HG03097 (cell line): ENCODE measurements at regions not wholly inside any gene's neighbourhood (a gene's known extent, or its start where the extent isn't known, plus 50 kb on each side); places are given as distances from the start of the nearest gene placed in this dataset.
"Not testable (repeated sequence)": the region's sequence is repeated elsewhere in the genome, so short reads cannot be mapped to it uniquely, and the experiment has no call there.

Source experiments
- ATAC-seq: cut with Tn5 transposase; IDR thresholded peaks from one replicate; pipeline ENCODE4 v1.9.1; 2021; ENCODE audit not compliant: unreplicated experiment, low FRiP score

GRCh38 chr15:96629511-96629910, 299.0 kb downstream of the NR2F2 start:
- no peak for ATAC-seq

- ATAC-seq = no peak
Measured at GRCh38 chr15:96638793-96639192, 308.3 kb downstream of the NR2F2 start.

- no peak for ATAC-seq
Measured at GRCh38 chr15:96645796-96646195, 315.3 kb downstream of the NR2F2 start.

- no peak for ATAC-seq
Measured at GRCh38 chr15:96648866-96649265, 318.4 kb downstream of the NR2F2 start.

GRCh38 chr15:96657096-96657495, 326.6 kb downstream of the NR2F2 start:
- no peak for ATAC-seq

- ATAC-seq = not testable (repeated sequence)
Measured at GRCh38 chr15:96666979-96667378, 336.5 kb downstream of the NR2F2 start.

GRCh38 chr15:96670389-96670788, 339.9 kb downstream of the NR2F2 start:
- no peak for ATAC-seq

GRCh38 chr15:96672629-96673028, 342.1 kb downstream of the NR2F2 start:
- ATAC-seq = no peak

GRCh38 chr15:96678386-96678785, 347.9 kb downstream of the NR2F2 start:
- ATAC-seq = no peak

GRCh38 chr15:96687388-96688107, 357.0 kb downstream of the NR2F2 start:
- ATAC-seq = no peak

- ATAC-seq = no peak
Measured at GRCh38 chr15:96690733-96691132, 360.2 kb downstream of the NR2F2 start.

- no peak for ATAC-seq
Measured at GRCh38 chr15:96692826-96693225, 362.3 kb downstream of the NR2F2 start.

GRCh38 chr15:96693515-96693914, 363.0 kb downstream of the NR2F2 start:
- no peak for ATAC-seq

- ATAC-seq = no peak
Measured at GRCh38 chr15:96693990-96694517, 363.6 kb downstream of the NR2F2 start.

GRCh38 chr15:96695426-96695825, 364.9 kb downstream of the NR2F2 start:
- no peak for ATAC-seq

GRCh38 chr15:96699871-96700401, 369.4 kb downstream of the NR2F2 start:
- ATAC-seq = no peak

GRCh38 chr15:96700555-96700954, 370.1 kb downstream of the NR2F2 start:
- ATAC-seq = no peak

- ATAC-seq = no peak
Measured at GRCh38 chr15:96701443-96701842, 370.9 kb downstream of the NR2F2 start.

GRCh38 chr15:96701877-96702276, 371.4 kb downstream of the NR2F2 start:
- ATAC-seq = no peak

GRCh38 chr15:96702589-96702988, 372.1 kb downstream of the NR2F2 start:
- no peak for ATAC-seq

- no peak for ATAC-seq
Measured at GRCh38 chr15:96703091-96703490, 372.6 kb downstream of the NR2F2 start.
